IMR-90 (cell line): ENCODE measurements at regions not wholly inside any gene's neighbourhood (a gene's known extent, or its start where the extent isn't known, plus 50 kb on each side); places are given as distances from the start of the nearest gene placed in this dataset.

ENCODE experiments used
- ATAC-seq: fragments of 200-7000 bp; cut with Tn5 transposase; 2 replicates; pipeline ENCODE4 v1.9.1; 2020; ENCODE audit warnings: low read depth, mild to moderate bottlenecking, moderate library complexity
- BruUV-seq: library from RNA; stranded (reverse); fragments of 400-500 nt; replicated peaks from 2 replicates; lab custom pipeline; 2021; lab: Mats Ljungman, UMichigan
- CTCF ChIA-PET: fragments of 300-600 bp; formaldehyde crosslinking; extraction: SDS; loops from one replicate; lab custom pipeline; 2021; ENCODE audit warnings: antibody characterized with exemption; lab: Yijun Ruan, JAX
- POLR2A ChIA-PET: fragments of 300-600 bp; sonication (Branson Sonifier 250); formaldehyde crosslinking; loops from one replicate; lab custom pipeline; 2022; ENCODE audit warnings: antibody characterized with exemption; ENCODE audit not compliant: unreplicated experiment; lab: Charles Lee
- DNase-seq: peaks from one replicate; pipeline ENCODE4 v3.0.0; 2013
- H2AFZ ChIP-seq: replicated peaks from 2 replicates; pipeline ENCODE3; 2013; ENCODE audit warnings: low read length, mild to moderate bottlenecking; ENCODE audit not compliant: poor library complexity
- H2AK5ac ChIP-seq: 2 replicates; pipeline ENCODE4 v1.6.1; 2013; ENCODE audit warnings: low read depth, low read length, inconsistent platforms
- H2AK9ac ChIP-seq: replicated peaks from 2 replicates; pipeline ENCODE3; 2013; ENCODE audit warnings: mild to moderate bottlenecking, low read depth, low read length, moderate library complexity; ENCODE audit not compliant: poor library complexity
- H2BK120ac ChIP-seq: 2 replicates; pipeline ENCODE4 v1.6.1; 2013; ENCODE audit warnings: low read depth, low read length, inconsistent platforms
- H2BK15ac ChIP-seq: 3 replicates; pipeline ENCODE4 v1.6.1; 2013; ENCODE audit warnings: low read depth, low read length, inconsistent platforms
- H2BK20ac ChIP-seq: 2 replicates; pipeline ENCODE4 v1.6.1; 2013; ENCODE audit warnings: low read depth, mild to moderate bottlenecking, inconsistent platforms, low read length, moderate library complexity
- H2BK5ac ChIP-seq: 2 replicates; pipeline ENCODE4 v1.6.1; 2013; ENCODE audit warnings: mild to moderate bottlenecking, low read depth, low read length, inconsistent platforms; ENCODE audit not compliant: poor library complexity, severe bottlenecking
- H3K14ac ChIP-seq: replicated peaks from 2 replicates; pipeline ENCODE4 v1.6.1; 2013; ENCODE audit warnings: low read depth, low read length, inconsistent platforms
- H3K18ac ChIP-seq: 2 replicates; pipeline ENCODE4 v1.6.1; 2013; ENCODE audit warnings: low read depth, low read length, control low read depth
- H3K23ac ChIP-seq: 2 replicates; pipeline ENCODE4 v1.6.1; 2013; ENCODE audit warnings: low read depth, low read length, inconsistent platforms
- H3K27ac ChIP-seq: 2 replicates; pipeline ENCODE4 v1.5.1; 2013; ENCODE audit warnings: mild to moderate bottlenecking, control low read depth, low read length; ENCODE audit not compliant: insufficient read depth
- H3K27me3 ChIP-seq: 2 replicates; pipeline ENCODE4 v1.6.1; 2013; ENCODE audit warnings: low read length; ENCODE audit not compliant: control insufficient read depth, insufficient read depth
- H3K36me3 ChIP-seq: 2 replicates; pipeline ENCODE4 v1.6.1; 2013; ENCODE audit warnings: low read length, mixed read lengths; ENCODE audit not compliant: control insufficient read depth, insufficient read depth
- H3K4ac ChIP-seq: 2 replicates; pipeline ENCODE4 v1.6.1; 2013; ENCODE audit warnings: low read depth, low read length, inconsistent platforms
- H3K4me1 ChIP-seq: 2 replicates; pipeline ENCODE4 v1.6.1; 2013; ENCODE audit warnings: low read length, mixed read lengths; ENCODE audit not compliant: control insufficient read depth, insufficient read depth
- H3K4me2 ChIP-seq: 2 replicates; pipeline ENCODE4 v1.6.1; 2013; ENCODE audit warnings: low read depth, mild to moderate bottlenecking, control low read depth, low read length, moderate library complexity
- H3K4me3 ChIP-seq: 2 replicates; pipeline ENCODE4 v1.5.1; 2013; ENCODE audit warnings: low read depth, mild to moderate bottlenecking, control low read depth, low read length, moderate library complexity; ENCODE audit not compliant: insufficient read depth
- H3K56ac ChIP-seq: 2 replicates; pipeline ENCODE4 v1.6.1; 2013; ENCODE audit warnings: low read length, inconsistent platforms; ENCODE audit not compliant: insufficient read depth; ENCODE audit errors: extremely low read depth
- H3K79me1 ChIP-seq, 2 experiments: 2 replicates each; pipeline ENCODE4 v1.6.1; 2013; ENCODE audit warnings: low read length in 2 of 2, inconsistent platforms in 1 of 2, low read depth in 1 of 2
- H3K9ac ChIP-seq: 2 replicates; pipeline ENCODE4 v1.6.1; 2013; ENCODE audit warnings: low read depth, low read length, control low read depth
- H3K9me1 ChIP-seq: 2 replicates; pipeline ENCODE4 v1.6.1; 2013; ENCODE audit warnings: low read length, inconsistent platforms; ENCODE audit not compliant: insufficient read depth
- H3K9me3 ChIP-seq: 2 replicates; pipeline ENCODE4 v1.6.1; 2013; ENCODE audit warnings: low read length; ENCODE audit not compliant: control insufficient read depth, insufficient read depth
- H4K20me1 ChIP-seq: 2 replicates; pipeline ENCODE4 v1.6.1; 2013; ENCODE audit warnings: low read length, inconsistent platforms; ENCODE audit not compliant: insufficient read depth
- H4K5ac ChIP-seq: 2 replicates; pipeline ENCODE4 v1.6.1; 2013; ENCODE audit warnings: mild to moderate bottlenecking, low read depth, low read length, control low read depth
- H4K8ac ChIP-seq, 2 experiments: 2 replicates each; pipeline ENCODE4 v1.6.1; 2013; ENCODE audit warnings: low read depth in 2 of 2, low read length in 2 of 2, control low read depth in 1 of 2, inconsistent platforms in 1 of 2
- H4K91ac ChIP-seq: 2 replicates; pipeline ENCODE4 v1.6.1; 2013; ENCODE audit warnings: low read depth, low read length, inconsistent platforms; ENCODE audit not compliant: insufficient read depth
- FOS ChIP-seq: fragments of 150-350 bp; IDR thresholded peaks from 2 replicates; pipeline ENCODE4 v1.6.1; 2016; ENCODE audit warnings: low read depth, low read length
- MAFK ChIP-seq: IDR thresholded peaks from 2 replicates; pipeline ENCODE4 v1.6.1; 2012; ENCODE audit warnings: low read depth, low read length, improper control_type of control experiment
- WGBS, 2 experiments: methylation state at CpG; one replicate each; pipeline versions ENCODE4 v1.1.5 to v1.1.7; 2013; ENCODE audit warnings: missing lambda C conversion rate in 2 of 2; ENCODE audit not compliant: insufficient read length in 1 of 2; ENCODE audit errors: extremely low coverage in 2 of 2; 5-methylcytosine and 5-hydroxymethylcytosine counted together
- dilution Hi-C: fragments of 300-500 bp; cut with HindIII; formaldehyde crosslinking; loops from one replicate; pipeline ENCODE4 v1.14.3; 2018; ENCODE audit warnings: low sequenced_read_pairs; ENCODE audit not compliant: unreplicated experiment
- in situ Hi-C: fragments of 300-500 bp; cut with MboI; formaldehyde crosslinking; loops from 3 replicates; pipeline ENCODE4 v1.14.3; 2019; ENCODE audit warnings: low sequenced_read_pairs, inconsistent platforms, mixed read lengths
- intact Hi-C: fragments of 100-400 bp; cut with micrococcal nuclease; formaldehyde crosslinking; loops from 2 replicates; pipeline ENCODE4 v1.10.0; 2022

- Histone ChIP-seq H3K23ac (no peak overlapping the region), H4K8ac (peak overlapping the region in 1 of 2 experiments; percentile 43; a peak in 1 of 4 replicates), H3K4me3 (no peak overlapping the region), H3K4me2 (no peak overlapping the region; the same call in 1 of the 2 replicates), H2BK15ac (no peak overlapping the region), H2AFZ (no peak overlapping the region), H3K27ac (no peak overlapping the region), H2AK9ac (no peak overlapping the region), H3K9me3 (no peaks in the 10 kb centered on the region), H3K18ac (peak overlapping the region; percentile 94; the same call in 1 of the 2 replicates), H2AK5ac (no peak overlapping the region), H3K4me1 (peaks cover 2% of the 10 kb centered on the region), H4K91ac (0 out of 2 replicates have a peak overlapping the region, but pooled peaks have one; percentile 4), H4K20me1 (no peaks in the 10 kb centered on the region), H3K36me3 (no peaks in the 10 kb centered on the region), H3K9me1 (no peaks in the 10 kb centered on the region), H3K4ac (peak overlapping the region; percentile 7; the same call in 1 of the 2 replicates), H3K14ac (peak overlapping the region; percentile 11; the same call in 1 of the 2 replicates), H2BK5ac (peak overlapping the region; percentile 22), H4K5ac (no peak overlapping the region), H3K79me1 (no peaks in the 10 kb centered on the region), H3K9ac (no peak overlapping the region; the same call in 1 of the 2 replicates), H2BK120ac (0 out of 2 replicates have a peak overlapping the region, but pooled peaks have one; percentile 7), H3K56ac (no peak overlapping the region), H3K27me3 (no peaks in the 10 kb centered on the region), H2BK20ac (peak overlapping the region; percentile 8; the same call in 1 of the 2 replicates)
- intact Hi-C loops (no loop called here), in situ Hi-C loops (no loop called here), dilution Hi-C loops (no loop called here)
- no TSS peak for BruUV-seq
- peak; percentile 61 for ATAC-seq
- peak; percentile 47 for DNase-seq
- WGBS, 2 experiments, result no CpG with 5 or more reads among the region's 1 CpG
- ChIA-PET CTCF (no interaction called here), POLR2A (no interaction called here)
- TF ChIP-seq FOS (peak; percentile 34; the same call in 1 of the 2 replicates), MAFK (no peak)
Measured at GRCh38 chr12:89893972-89894706, 185.5 kb upstream of the ATP2B1 start.
